GM12875 (cell line): ENCODE measurements at regions not wholly inside any gene's neighbourhood (a gene's known extent, or its start where the extent isn't known, plus 50 kb on each side); places are given as distances from the start of the nearest gene placed in this dataset.

Experiments used
- H3K4me3 ChIP-seq: one replicate; pipeline ENCODE4 v1.5.1; 2011; ENCODE audit warnings: low read depth, low read length, control low read depth
- CTCF ChIP-seq: IDR thresholded peaks from 2 replicates; pipeline ENCODE4 v1.5.1; 2011; ENCODE audit warnings: low read depth, mild to moderate bottlenecking, control low read depth, inconsistent platforms, low read length, moderate library complexity, borderline replicate concordance; ENCODE audit not compliant: insufficient read depth

DNA sequence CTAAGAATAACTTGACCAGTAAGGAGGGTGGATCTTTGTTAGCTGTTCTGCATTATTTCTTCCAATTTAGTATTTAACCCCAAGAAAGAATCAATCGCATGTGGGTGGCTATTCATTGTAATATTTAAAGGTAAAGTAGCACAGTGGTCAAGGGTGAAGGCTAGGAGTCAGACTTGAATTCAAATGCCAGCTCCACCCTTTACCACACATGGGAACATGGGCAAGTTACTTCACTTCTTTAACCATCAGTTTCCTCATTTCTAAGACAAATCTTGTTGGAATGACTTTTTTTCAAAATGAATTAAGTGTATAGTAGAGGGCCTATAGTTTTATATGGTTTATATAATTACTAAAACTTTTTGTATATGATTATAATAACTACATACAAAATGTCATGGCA is 71.3 kb upstream of the S1PR1 start:
- H3K4me3 ChIP-seq, result no peak overlapping the region
- no peak for TF ChIP-seq CTCF

GRCh38 chr1:101164776-101165175 is 72.0 kb upstream of the S1PR1 start:
- H3K4me3 ChIP-seq, result no peak overlapping the region
- no peak for TF ChIP-seq CTCF

- TF ChIP-seq CTCF, result no peak
- H3K4me3 ChIP-seq, result no peak overlapping the region
Observed at GRCh38 chr1:101162736-101163735, 73.8 kb upstream of the S1PR1 start.

DNA sequence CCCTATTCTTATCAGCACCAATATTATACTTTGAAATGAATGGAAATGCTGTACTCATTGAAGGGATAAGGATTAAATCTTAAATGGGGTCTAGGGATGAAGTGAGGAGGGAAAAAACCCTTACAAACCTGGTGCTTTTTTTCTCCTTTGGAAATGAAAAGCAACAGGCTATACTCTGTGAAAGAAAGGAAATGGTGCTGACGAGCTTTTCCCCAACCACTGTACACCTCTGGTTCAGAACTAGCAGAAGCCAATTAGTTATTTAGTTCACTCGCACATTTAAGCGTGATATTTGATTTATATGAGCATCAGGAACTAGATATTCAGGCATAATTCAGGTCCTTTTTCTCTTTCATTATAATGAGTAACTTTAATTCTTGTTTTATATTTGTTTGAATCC is 74.5 kb upstream of the S1PR1 start:
- no peak overlapping the region for H3K4me3 ChIP-seq
- no peak for TF ChIP-seq CTCF

DNA sequence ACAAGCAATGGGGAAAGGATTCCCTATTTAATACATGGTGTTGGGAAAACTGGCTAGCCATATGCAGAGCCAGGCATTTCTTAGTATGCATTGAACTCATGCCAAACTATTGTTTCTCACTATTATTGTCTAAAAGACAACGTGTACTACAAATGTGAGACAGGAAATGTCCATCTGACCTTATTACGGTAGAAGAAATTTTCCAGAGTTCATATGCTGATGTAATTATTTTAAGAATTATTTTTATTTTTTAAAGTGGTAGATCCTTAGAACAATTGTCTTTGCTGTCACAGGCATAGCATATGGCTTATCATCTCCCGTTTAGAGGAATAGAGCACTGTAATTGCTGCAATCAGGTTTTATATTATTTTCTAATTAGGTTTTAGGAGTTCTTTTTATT is 75.2 kb upstream of the S1PR1 start:
- TF ChIP-seq CTCF, result no peak
- H3K4me3 ChIP-seq, result no peak overlapping the region

DNA sequence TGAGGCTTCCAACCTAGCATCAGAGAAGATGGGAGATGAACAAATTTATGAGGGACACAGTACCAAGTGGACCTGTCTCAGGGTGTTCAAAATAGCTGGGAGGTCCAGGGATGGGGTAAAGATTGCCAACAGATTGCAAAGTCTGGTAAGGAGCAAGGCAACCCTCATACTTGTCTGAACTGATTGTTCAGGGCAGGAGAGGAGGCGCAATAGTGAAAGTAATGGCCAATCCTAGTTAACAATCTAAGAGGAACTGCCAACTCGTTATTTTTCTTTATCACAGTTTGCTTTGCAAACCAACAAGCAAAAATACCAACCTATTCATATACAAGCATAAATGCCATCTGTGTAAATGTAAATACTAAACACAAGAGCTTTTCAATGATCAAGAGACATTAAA is 78.4 kb upstream of the S1PR1 start:
- H3K4me3 ChIP-seq, result no peak overlapping the region

More for the DNA sequence above, 78.4 kb upstream of the S1PR1 start:
- no peak for TF ChIP-seq CTCF
